Hematopoietic multipotent progenitor cell (in vitro differentiated cells): ENCODE measurements at regions not wholly inside any gene's neighbourhood (a gene's known extent, or its start where the extent isn't known, plus 50 kb on each side); places are given as distances from the start of the nearest gene placed in this dataset.

Experiments
- DNase-seq, 3 donors: peaks; one replicate each; pipeline ENCODE4 v3.0.0-alpha.2; 2011 to 2015; ENCODE audit warnings: low read depth in 2 of 3, low spot score in 2 of 3

- no peak for DNase-seq
Measured at GRCh38 chr6:6704103-6705060, 115.9 kb downstream of the LY86 start.

GRCh38 chr6:6705061-6705425 lies 116.5 kb downstream of the LY86 start:
- DNase-seq, result no peak

- DNase-seq, result no peak
Measured at GRCh38 chr6:6705915-6706675, 117.6 kb downstream of the LY86 start.

GRCh38 chr6:6707143-6707542 lies 118.6 kb downstream of the LY86 start:
- DNase-seq, result no peak

- DNase-seq, result no peak
Measured at GRCh38 chr6:6709106-6709505, 120.6 kb downstream of the LY86 start.

- DNase-seq, result no peak
Measured at GRCh38 chr6:6711031-6711785, 122.7 kb downstream of the LY86 start.

- DNase-seq, result peak in 2 of 3 donors; percentile 77 to 92
Measured at GRCh38 chr6:6711832-6712448, 123.4 kb downstream of the LY86 start.

- DNase-seq, result peak in 2 of 3 donors; percentile 76 to 83
Measured at GRCh38 chr6:6712449-6713403, 124.2 kb downstream of the LY86 start.

GRCh38 chr6:6713657-6714056 lies 125.1 kb downstream of the LY86 start:
- no peak for DNase-seq

GRCh38 chr6:6714118-6714897 lies 125.8 kb downstream of the LY86 start:
- DNase-seq, result no peak

- DNase-seq, result no peak
Measured at GRCh38 chr6:6714953-6715352, 126.4 kb downstream of the LY86 start.

- DNase-seq, result no peak
Measured at GRCh38 chr6:6715465-6715864, 126.9 kb downstream of the LY86 start.

- DNase-seq, result no peak
Measured at GRCh38 chr6:6716998-6717763, 128.7 kb downstream of the LY86 start.

GRCh38 chr6:6717953-6718352 lies 129.4 kb downstream of the LY86 start:
- peak in 2 of 3 donors; percentile 37 to 42 for DNase-seq

GRCh38 chr6:6721606-6722005 lies 133.1 kb downstream of the LY86 start:
- no peak for DNase-seq

- no peak for DNase-seq
Measured at GRCh38 chr6:6722195-6722594, 133.7 kb downstream of the LY86 start.

- DNase-seq, result no peak
Measured at GRCh38 chr6:6723361-6723760, 134.8 kb downstream of the LY86 start.
